ENCODE measurements at regions not wholly inside any gene's neighbourhood (a gene's known extent, or its start where the extent isn't known, plus 50 kb on each side); places are given as distances from the start of the nearest gene placed in this dataset.

GRCh38 chr1:229759586-229759985 is 133.5 kb downstream of the URB2 start:
- WGBS, 2 donors (ENCODE audit: extremely low coverage in 2 of 2, insufficient read length in 2 of 2, insufficient replicate concordance in 1 of 2), result no CpG with 5 or more reads among the region's 2 CpGs
- Histone ChIP-seq H3K9ac (ENCODE audit: low read depth, low read length, poor library complexity) (no peak overlapping the region), H2BK5ac (ENCODE audit: low read length) (no peak overlapping the region), H3K4me2 (ENCODE audit: insufficient read depth, low read length, poor library complexity, severe bottlenecking) (no peak overlapping the region), H2BK15ac (ENCODE audit: low read length) (no peak overlapping the region), H3K79me1 (ENCODE audit: low read depth, low read length) (no peaks in the 10 kb centered on the region), H3K14ac (ENCODE audit: low read length) (no peak overlapping the region), H2BK12ac (ENCODE audit: low read length) (no peak overlapping the region), H3K4ac (ENCODE audit: low read length) (no peak overlapping the region), H3K27me3 (ENCODE audit: control insufficient read depth in 3 of 3, insufficient read depth in 3 of 3, low read depth in 1 of 3, low read length in 3 of 3) (no peaks in the 10 kb centered on the region), H4K8ac (ENCODE audit: low read depth, low read length) (no peak overlapping the region), H2AFZ (ENCODE audit: low read length) (no peak overlapping the region), H3K18ac (ENCODE audit: low read length) (no peak overlapping the region), H3K23ac (ENCODE audit: low read depth, low read length, poor library complexity) (no peak overlapping the region), H2AK5ac (ENCODE audit: low read depth, low read length) (no peak overlapping the region), H3K4me3 (ENCODE audit: low read length in 2 of 2) (no peak overlapping the region), H4K91ac (ENCODE audit: low read depth, low read length, poor library complexity) (no peak overlapping the region), H2BK120ac (ENCODE audit: low read depth, low read length) (no peak overlapping the region), H3K4me1 (ENCODE audit: control insufficient read depth in 2 of 2, insufficient read depth in 1 of 2, low read depth in 1 of 2, low read length in 2 of 2) (no peaks in the 10 kb centered on the region), H3K27ac (replicated peaks; ENCODE audit: low read length) (no peak overlapping the region), H3K9me3 (replicated peaks in 1 of 2; ENCODE audit: control insufficient read depth in 2 of 2, insufficient read depth in 1 of 2, low read depth in 1 of 2, low read length in 2 of 2) (peaks cover 0 to 5% of the 10 kb centered on the region in 2 donors), H3K36me3 (replicated peaks in 1 of 2; ENCODE audit: control insufficient read depth in 2 of 2, insufficient read depth in 2 of 2, low read length in 2 of 2) (no peaks in the 10 kb centered on the region)
- no peak for DNase-seq (ENCODE audit: low spot score)

GRCh38 chr1:229760478-229760996 is 134.5 kb downstream of the URB2 start:
- Histone ChIP-seq H2BK5ac (ENCODE audit: low read length) (no peak overlapping the region), H3K14ac (ENCODE audit: low read length) (no peak overlapping the region), H3K27me3 (ENCODE audit: control insufficient read depth in 3 of 3, insufficient read depth in 3 of 3, low read depth in 1 of 3, low read length in 3 of 3) (no peaks in the 10 kb centered on the region), H3K9me3 (replicated peaks in 1 of 2; ENCODE audit: control insufficient read depth in 2 of 2, insufficient read depth in 1 of 2, low read depth in 1 of 2, low read length in 2 of 2) (peaks cover 0 to 5% of the 10 kb centered on the region in 2 donors), H2BK12ac (ENCODE audit: low read length) (no peak overlapping the region), H2AFZ (ENCODE audit: low read length) (no peak overlapping the region), H2AK5ac (ENCODE audit: low read depth, low read length) (no peak overlapping the region), H3K9ac (ENCODE audit: low read depth, low read length, poor library complexity) (no peak overlapping the region), H4K91ac (ENCODE audit: low read depth, low read length, poor library complexity) (no peak overlapping the region), H3K27ac (replicated peaks; ENCODE audit: low read length) (no peak overlapping the region), H2BK15ac (ENCODE audit: low read length) (no peak overlapping the region), H3K23ac (ENCODE audit: low read depth, low read length, poor library complexity) (no peak overlapping the region), H3K4ac (ENCODE audit: low read length) (no peak overlapping the region), H3K4me3 (ENCODE audit: low read length in 2 of 2) (no peak overlapping the region), H2BK120ac (ENCODE audit: low read depth, low read length) (no peak overlapping the region), H3K18ac (ENCODE audit: low read length) (no peak overlapping the region), H3K4me1 (ENCODE audit: control insufficient read depth in 2 of 2, insufficient read depth in 1 of 2, low read depth in 1 of 2, low read length in 2 of 2) (no peaks in the 10 kb centered on the region), H3K4me2 (ENCODE audit: insufficient read depth, low read length, poor library complexity, severe bottlenecking) (no peak overlapping the region), H3K79me1 (ENCODE audit: low read depth, low read length) (no peaks in the 10 kb centered on the region), H4K8ac (ENCODE audit: low read depth, low read length) (no peak overlapping the region), H3K36me3 (replicated peaks in 1 of 2; ENCODE audit: control insufficient read depth in 2 of 2, insufficient read depth in 2 of 2, low read length in 2 of 2) (no peaks in the 10 kb centered on the region)
- WGBS, 2 donors (ENCODE audit: extremely low coverage in 2 of 2, insufficient read length in 2 of 2, insufficient replicate concordance in 1 of 2), result no CpG with 5 or more reads among the region's 7 CpGs
- DNase-seq (ENCODE audit: low spot score), result no peak

- DNase-seq (ENCODE audit: low spot score), result no peak
- H3K9ac ChIP-seq (ENCODE audit: low read depth, low read length, poor library complexity), result no peak overlapping the region
- H3K9me3 ChIP-seq (replicated peaks in 1 of 2; ENCODE audit: control insufficient read depth in 2 of 2, insufficient read depth in 1 of 2, low read depth in 1 of 2, low read length in 2 of 2), result no peaks in the 10 kb centered on the region
- no CpG with 5 or more reads among the region's 5 CpGs for WGBS, 2 donors (ENCODE audit: extremely low coverage in 2 of 2, insufficient read length in 2 of 2, insufficient replicate concordance in 1 of 2)
- H2BK15ac ChIP-seq (ENCODE audit: low read length), result no peak overlapping the region
- H3K23ac ChIP-seq (ENCODE audit: low read depth, low read length, poor library complexity), result no peak overlapping the region
- no peak overlapping the region for H2BK12ac ChIP-seq (ENCODE audit: low read length)
- H3K4me3 ChIP-seq (ENCODE audit: low read length in 2 of 2), result no peak overlapping the region
- H4K91ac ChIP-seq (ENCODE audit: low read depth, low read length, poor library complexity), result no peak overlapping the region
- H2BK120ac ChIP-seq (ENCODE audit: low read depth, low read length), result no peak overlapping the region
- no peak overlapping the region for H2AFZ ChIP-seq (ENCODE audit: low read length)
- no peaks in the 10 kb centered on the region for H3K36me3 ChIP-seq (replicated peaks in 1 of 2; ENCODE audit: control insufficient read depth in 2 of 2, insufficient read depth in 2 of 2, low read length in 2 of 2)
- no peak overlapping the region for H3K27ac ChIP-seq (replicated peaks; ENCODE audit: low read length)
- peaks cover 0 to 3% (median 0%) of the 10 kb centered on the region in 3 experiments for H3K27me3 ChIP-seq (ENCODE audit: control insufficient read depth in 3 of 3, insufficient read depth in 3 of 3, low read depth in 1 of 3, low read length in 3 of 3)
- H3K79me1 ChIP-seq (ENCODE audit: low read depth, low read length), result no peaks in the 10 kb centered on the region
- H3K18ac ChIP-seq (ENCODE audit: low read length), result no peak overlapping the region
- no peaks in the 10 kb centered on the region for H3K4me1 ChIP-seq (ENCODE audit: control insufficient read depth in 2 of 2, insufficient read depth in 1 of 2, low read depth in 1 of 2, low read length in 2 of 2)
- no peak overlapping the region for H4K8ac ChIP-seq (ENCODE audit: low read depth, low read length)
- no peak overlapping the region for H3K4me2 ChIP-seq (ENCODE audit: insufficient read depth, low read length, poor library complexity, severe bottlenecking)
- H3K14ac ChIP-seq (ENCODE audit: low read length), result no peak overlapping the region
- H2AK5ac ChIP-seq (ENCODE audit: low read depth, low read length), result no peak overlapping the region
- no peak overlapping the region for H2BK5ac ChIP-seq (ENCODE audit: low read length)
- H3K4ac ChIP-seq (ENCODE audit: low read length), result no peak overlapping the region
These were observed 136.8 kb downstream of the URB2 start for GRCh38 chr1:229762891-229763290.

GRCh38 chr1:229768232-229768631 is 142.2 kb downstream of the URB2 start:
- DNase-seq (ENCODE audit: low spot score), result no peak
- Histone ChIP-seq H3K9me3 (replicated peaks in 1 of 2; ENCODE audit: control insufficient read depth in 2 of 2, insufficient read depth in 1 of 2, low read depth in 1 of 2, low read length in 2 of 2) (no peaks in the 10 kb centered on the region), H3K27ac (replicated peaks; ENCODE audit: low read length) (no peak overlapping the region), H2AK5ac (ENCODE audit: low read depth, low read length) (no peak overlapping the region), H3K18ac (ENCODE audit: low read length) (no peak overlapping the region), H3K4me1 (ENCODE audit: control insufficient read depth in 2 of 2, insufficient read depth in 1 of 2, low read depth in 1 of 2, low read length in 2 of 2) (no peaks in the 10 kb centered on the region), H4K91ac (ENCODE audit: low read depth, low read length, poor library complexity) (no peak overlapping the region), H3K9ac (ENCODE audit: low read depth, low read length, poor library complexity) (no peak overlapping the region), H3K79me1 (ENCODE audit: low read depth, low read length) (no peaks in the 10 kb centered on the region), H3K23ac (ENCODE audit: low read depth, low read length, poor library complexity) (no peak overlapping the region), H3K4me3 (ENCODE audit: low read length in 2 of 2) (no peak overlapping the region), H2BK120ac (ENCODE audit: low read depth, low read length) (no peak overlapping the region), H2AFZ (ENCODE audit: low read length) (no peak overlapping the region), H2BK12ac (ENCODE audit: low read length) (no peak overlapping the region), H3K27me3 (ENCODE audit: control insufficient read depth in 3 of 3, insufficient read depth in 3 of 3, low read depth in 1 of 3, low read length in 3 of 3) (peaks cover 0 to 7% (median 0%) of the 10 kb centered on the region in 3 experiments), H3K14ac (ENCODE audit: low read length) (no peak overlapping the region), H2BK15ac (ENCODE audit: low read length) (no peak overlapping the region), H3K4ac (ENCODE audit: low read length) (no peak overlapping the region), H4K8ac (ENCODE audit: low read depth, low read length) (no peak overlapping the region), H3K36me3 (replicated peaks in 1 of 2; ENCODE audit: control insufficient read depth in 2 of 2, insufficient read depth in 2 of 2, low read length in 2 of 2) (no peaks in the 10 kb centered on the region), H3K4me2 (ENCODE audit: insufficient read depth, low read length, poor library complexity, severe bottlenecking) (no peak overlapping the region), H2BK5ac (ENCODE audit: low read length) (no peak overlapping the region)
- WGBS, 2 donors (ENCODE audit: extremely low coverage in 2 of 2, insufficient read length in 2 of 2, insufficient replicate concordance in 1 of 2), result no CpG with 5 or more reads among the region's 5 CpGs
